SK-N-SH (cell line): ENCODE measurements at regions not wholly inside any gene's neighbourhood (a gene's known extent, or its start where the extent isn't known, plus 50 kb on each side); places are given as distances from the start of the nearest gene placed in this dataset.

ENCODE experiments used
- CTCF ChIA-PET: fragments of 300-600, 350-600 bp; formaldehyde crosslinking; extraction: SDS; loops from one replicate; lab custom pipeline; 2021; lab: Yijun Ruan, JAX
- POLR2A ChIA-PET: fragments of 350-600 bp; sonication (Branson Sonifier 250); formaldehyde crosslinking; extraction: SDS; loops from one replicate; lab custom pipeline; 2020; ENCODE audit warnings: antibody characterized with exemption, inconsistent platforms; lab: Yijun Ruan, JAX
- DNase-seq: peaks from one replicate; pipeline ENCODE4 v3.0.0; 2012
- H2AFZ ChIP-seq: fragments of 200-600 bp; sonication (generic); 2 replicates; pipeline ENCODE4 v1.8.1; 2016; ENCODE audit warnings: antibody characterized with exemption, mild to moderate bottlenecking, low read depth
- H3F3A ChIP-seq: fragments of 200-600 bp; sonication (generic); replicated peaks from 2 replicates; pipeline ENCODE3; 2016; ENCODE audit warnings: antibody characterized with exemption, mild to moderate bottlenecking; ENCODE audit not compliant: insufficient read depth
- H3K27ac ChIP-seq, 2 experiments: fragments of 200-500 bp in 1 of 2; fragments of 200-600 bp in 1 of 2; sonication (Bioruptor generic) in 1 of 2; sonication (generic), shearing (Covaris generic) in 1 of 2; 2 replicates each; pipeline versions ENCODE4 v1.5.1 to v1.6.1; 2014 to 2016; ENCODE audit warnings: low read depth in 2 of 2, inconsistent platforms in 1 of 2, low read length in 1 of 2, mild to moderate bottlenecking in 1 of 2, mixed read lengths in 1 of 2
- H3K27me3 ChIP-seq: fragments of 200-600 bp; sonication (generic), shearing (Covaris generic); 2 replicates; pipeline ENCODE4 v1.6.1; 2016; ENCODE audit warnings: mixed run types; ENCODE audit not compliant: insufficient read depth
- H3K36me3 ChIP-seq, 2 experiments: fragments of 200-500 bp in 1 of 2; fragments of 200-600 bp in 1 of 2; sonication (Bioruptor generic) in 1 of 2; sonication (generic) in 1 of 2; replicated peaks in 1 of 2; 2 replicates each; pipeline versions ENCODE3 to v1.5.1; 2014 to 2016; ENCODE audit warnings: low read length in 1 of 2, mild to moderate bottlenecking in 1 of 2; ENCODE audit not compliant: insufficient read depth in 2 of 2, control insufficient read depth in 1 of 2
- H3K4me1 ChIP-seq, 2 experiments: fragments of 200-500 bp in 1 of 2; fragments of 200-600 bp in 1 of 2; sonication (Bioruptor generic) in 1 of 2; sonication (generic), shearing (Covaris generic) in 1 of 2; 2 replicates each; pipeline versions ENCODE4 v1.5.1 to v1.6.1; 2014 to 2016; ENCODE audit warnings: low read depth in 1 of 2, low read length in 1 of 2, mixed run types in 1 of 2; ENCODE audit not compliant: insufficient read depth in 2 of 2, control insufficient read depth in 1 of 2
- H3K4me2 ChIP-seq: fragments of 200-600 bp; sonication (generic), shearing (Covaris generic); 2 replicates; pipeline ENCODE4 v1.6.1; 2017; ENCODE audit warnings: mixed run types
- H3K4me3 ChIP-seq, 2 experiments: fragments of 200-500 bp in 1 of 2; fragments of 200-600 bp in 1 of 2; sonication (Bioruptor generic) in 1 of 2; sonication (generic), shearing (Covaris generic) in 1 of 2; 2 replicates each; pipeline versions ENCODE4 v1.5.1 to v1.8.1; 2014 to 2016; ENCODE audit warnings: low read depth in 2 of 2, inconsistent platforms in 1 of 2, low read length in 1 of 2, mild to moderate bottlenecking in 1 of 2, mixed read lengths in 1 of 2, moderate library complexity in 1 of 2
- H3K79me2 ChIP-seq: fragments of 200-600 bp; sonication (generic); 2 replicates; pipeline ENCODE4 v1.8.1; 2017; ENCODE audit warnings: mild to moderate bottlenecking; ENCODE audit not compliant: insufficient read depth
- H3K9ac ChIP-seq: fragments of 200-600 bp; sonication (generic); 2 replicates; pipeline ENCODE4 v1.6.1; 2017; ENCODE audit warnings: mixed run types
- H3K9me2 ChIP-seq: fragments of 200-600 bp; sonication (generic); 2 replicates; pipeline ENCODE4 v1.6.1; 2017; ENCODE audit warnings: mixed run types
- H3K9me3 ChIP-seq: fragments of 200-600 bp; sonication (generic); 2 replicates; pipeline ENCODE4 v1.6.1; 2017; ENCODE audit warnings: mixed run types, mild to moderate bottlenecking, moderate library complexity
- H4K20me1 ChIP-seq: fragments of 200-600 bp; sonication (generic); 2 replicates; pipeline ENCODE4 v1.6.1; 2017; ENCODE audit warnings: mild to moderate bottlenecking, mixed run types; ENCODE audit not compliant: insufficient read depth
- CHD2 ChIP-seq: fragments of 150-350 bp; IDR thresholded peaks from 2 replicates; pipeline ENCODE4 v1.6.1; 2018; ENCODE audit warnings: low read length; ENCODE audit not compliant: partially characterized antibody
- FOXJ3 ChIP-seq: sonication (generic); formaldehyde crosslinking; IDR thresholded peaks from 2 replicates; pipeline ENCODE4 v1.5.1; 2020; ENCODE audit warnings: mild to moderate bottlenecking, missing genetic modification reagents
- FOXM1 ChIP-seq: IDR thresholded peaks from 2 replicates; pipeline ENCODE4 v1.4.0; 2012; ENCODE audit warnings: low read depth, mild to moderate bottlenecking
- GATA2 ChIP-seq: sonication (generic); formaldehyde crosslinking; IDR thresholded peaks from 2 replicates; pipeline ENCODE4 v1.5.0; 2020; ENCODE audit warnings: mild to moderate bottlenecking, missing genetic modification reagents
- MEF2A ChIP-seq: IDR thresholded peaks from 2 replicates; pipeline ENCODE4 v1.4.0; 2012; ENCODE audit warnings: low read depth, borderline replicate concordance
- NFIC ChIP-seq: IDR thresholded peaks from 2 replicates; pipeline ENCODE4 v1.4.0; 2012; ENCODE audit warnings: borderline replicate concordance
- RAD21 ChIP-seq: IDR thresholded peaks from 2 replicates; pipeline ENCODE4 v1.6.1; 2012; ENCODE audit warnings: mild to moderate bottlenecking, low read length
- RCOR1 ChIP-seq: fragments of 150-350 bp; IDR thresholded peaks from 2 replicates; pipeline ENCODE4 v1.6.1; 2017; ENCODE audit warnings: antibody characterized with exemption, low read length
- SIN3A ChIP-seq: IDR thresholded peaks from 2 replicates; pipeline ENCODE4 v1.6.1; 2012; ENCODE audit warnings: low read depth, mild to moderate bottlenecking, low read length, moderate library complexity, borderline replicate concordance
- SMC3 ChIP-seq: IDR thresholded peaks from 2 replicates; pipeline ENCODE4 v1.6.1; 2012; ENCODE audit warnings: low read depth, low read length, improper control_type of control experiment
- TAF1 ChIP-seq: IDR thresholded peaks from 2 replicates; pipeline ENCODE4 v1.6.1; 2012; ENCODE audit warnings: low read depth, mild to moderate bottlenecking, low read length, moderate library complexity, borderline replicate concordance
- TCF12 ChIP-seq: IDR thresholded peaks from 2 replicates; pipeline ENCODE4 v1.4.0; 2012
- USF1 ChIP-seq: IDR thresholded peaks from 2 replicates; pipeline ENCODE4 v1.4.0; 2012; ENCODE audit warnings: low read depth, borderline replicate concordance
- YY1 ChIP-seq: IDR thresholded peaks from 2 replicates; pipeline ENCODE4 v1.4.0; 2012; ENCODE audit warnings: low read depth, mild to moderate bottlenecking
- WGBS: methylation state at CpG from one replicate; pipeline ENCODE4 v1.1.6; 2017; ENCODE audit warnings: low lambda C conversion rate; 5-methylcytosine and 5-hydroxymethylcytosine counted together
- TF ChIP-seq, protein P1 (sequence below): fragments of 200-600 bp; sonication (generic); IDR thresholded peaks from 2 replicates; pipeline ENCODE4 v1.6.1; 2017; ENCODE audit warnings: antibody characterized with exemption, mild to moderate bottlenecking, moderate library complexity
- TF ChIP-seq, protein P2 (sequence below): fragments of 150-350 bp; IDR thresholded peaks from 2 replicates; pipeline ENCODE4 v1.6.1; 2017; ENCODE audit warnings: antibody characterized with exemption, low read length, low read depth, borderline replicate concordance

- H3K79me2 ChIP-seq: no peaks in the 10 kb centered on the region
- no peak overlapping the region for H3K4me2 ChIP-seq
- no peak overlapping the region for H2AFZ ChIP-seq
- no peak overlapping the region for H3K9ac ChIP-seq
- no peak overlapping the region for H3K4me3 ChIP-seq
- CTCF ChIA-PET: no interaction called here
- no peaks in the 10 kb centered on the region for H3K36me3 ChIP-seq
- POLR2A ChIA-PET: no interaction called here
- no peaks in the 10 kb centered on the region for H3K9me3 ChIP-seq
- WGBS: 18% methylated on average over 7 of the region's 9 CpGs
- no peaks in the 10 kb centered on the region for H3K27me3 ChIP-seq
- peaks cover 0 to 2% of the 10 kb centered on the region in 2 experiments; a peak in 1 of 4 replicates for H3K4me1 ChIP-seq
- no peak for DNase-seq
- H3K9me2 ChIP-seq: no peaks in the 10 kb centered on the region
- TF ChIP-seq, protein P1, sequence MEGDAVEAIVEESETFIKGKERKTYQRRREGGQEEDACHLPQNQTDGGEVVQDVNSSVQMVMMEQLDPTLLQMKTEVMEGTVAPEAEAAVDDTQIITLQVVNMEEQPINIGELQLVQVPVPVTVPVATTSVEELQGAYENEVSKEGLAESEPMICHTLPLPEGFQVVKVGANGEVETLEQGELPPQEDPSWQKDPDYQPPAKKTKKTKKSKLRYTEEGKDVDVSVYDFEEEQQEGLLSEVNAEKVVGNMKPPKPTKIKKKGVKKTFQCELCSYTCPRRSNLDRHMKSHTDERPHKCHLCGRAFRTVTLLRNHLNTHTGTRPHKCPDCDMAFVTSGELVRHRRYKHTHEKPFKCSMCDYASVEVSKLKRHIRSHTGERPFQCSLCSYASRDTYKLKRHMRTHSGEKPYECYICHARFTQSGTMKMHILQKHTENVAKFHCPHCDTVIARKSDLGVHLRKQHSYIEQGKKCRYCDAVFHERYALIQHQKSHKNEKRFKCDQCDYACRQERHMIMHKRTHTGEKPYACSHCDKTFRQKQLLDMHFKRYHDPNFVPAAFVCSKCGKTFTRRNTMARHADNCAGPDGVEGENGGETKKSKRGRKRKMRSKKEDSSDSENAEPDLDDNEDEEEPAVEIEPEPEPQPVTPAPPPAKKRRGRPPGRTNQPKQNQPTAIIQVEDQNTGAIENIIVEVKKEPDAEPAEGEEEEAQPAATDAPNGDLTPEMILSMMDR: no peak
- TF ChIP-seq MEF2A: no peak
- no peak for TF ChIP-seq YY1
- TF ChIP-seq GATA2 (CRISPR knock-in tag): no peak
- H3K27ac ChIP-seq: no peak overlapping the region
- no peaks in the 10 kb centered on the region for H3F3A ChIP-seq
- no peaks in the 10 kb centered on the region for H4K20me1 ChIP-seq
Observed at GRCh38 chr14:96634481-96634880, 132.3 kb downstream of the PAPOLA start.

DNA sequence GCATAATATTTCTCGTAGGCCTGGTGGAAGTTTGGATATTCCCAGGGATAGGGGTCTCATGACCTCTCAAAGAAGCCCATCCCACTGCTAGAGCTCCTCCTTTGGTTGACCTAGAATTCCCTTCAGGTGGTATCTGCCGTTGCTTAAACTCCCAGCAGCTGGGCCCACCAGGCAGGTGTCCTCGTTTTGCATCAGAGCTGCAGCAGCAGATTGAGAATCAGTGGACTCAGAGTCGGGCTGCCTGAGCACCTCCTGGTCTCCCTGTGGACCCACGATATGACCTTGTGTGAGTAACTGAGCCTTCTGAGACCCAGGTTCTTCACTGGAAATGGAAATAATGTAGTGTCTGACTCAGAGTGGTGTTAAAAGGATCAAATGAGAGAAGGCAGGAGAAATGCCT lies 132.7 kb downstream of the PAPOLA start:
- Histone ChIP-seq H2AFZ (no peak overlapping the region), H3K36me3 (no peaks in the 10 kb centered on the region), H3K9me3 (no peaks in the 10 kb centered on the region), H3K9me2 (no peaks in the 10 kb centered on the region), H3K79me2 (no peaks in the 10 kb centered on the region), H3K4me1 (peaks cover 0 to 2% of the 10 kb centered on the region in 2 experiments; a peak in 1 of 4 replicates), H3F3A (no peaks in the 10 kb centered on the region), H4K20me1 (no peaks in the 10 kb centered on the region), H3K4me3 (no peak overlapping the region), H3K9ac (no peak overlapping the region), H3K27ac (no peak overlapping the region), H3K27me3 (no peaks in the 10 kb centered on the region), H3K4me2 (no peak overlapping the region)
- TF ChIP-seq SIN3A (no peak), TCF12 (no peak), RAD21 (no peak), GATA2 (CRISPR knock-in tag) (no peak), FOXJ3 (no peak), NFIC (no peak), USF1 (no peak)
- ChIA-PET CTCF (no interaction called here), POLR2A (no interaction called here)
- DNase-seq: peak; percentile 14
- 8% methylated on average over 5 of the region's 5 CpGs for WGBS

- no peaks in the 10 kb centered on the region for H3K27me3 ChIP-seq
- H3K9me3 ChIP-seq: no peaks in the 10 kb centered on the region
- WGBS: 35% methylated on average over 8 of the region's 11 CpGs
- TF ChIP-seq RCOR1 (no peak), TAF1 (no peak), FOXJ3 (no peak), FOXM1 (no peak), MEF2A (no peak), SMC3 (no peak), CHD2 (no peak)
- TF ChIP-seq, protein P2, sequence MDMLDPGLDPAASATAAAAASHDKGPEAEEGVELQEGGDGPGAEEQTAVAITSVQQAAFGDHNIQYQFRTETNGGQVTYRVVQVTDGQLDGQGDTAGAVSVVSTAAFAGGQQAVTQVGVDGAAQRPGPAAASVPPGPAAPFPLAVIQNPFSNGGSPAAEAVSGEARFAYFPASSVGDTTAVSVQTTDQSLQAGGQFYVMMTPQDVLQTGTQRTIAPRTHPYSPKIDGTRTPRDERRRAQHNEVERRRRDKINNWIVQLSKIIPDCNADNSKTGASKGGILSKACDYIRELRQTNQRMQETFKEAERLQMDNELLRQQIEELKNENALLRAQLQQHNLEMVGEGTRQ: no peak
- H3K9ac ChIP-seq: no peak overlapping the region
- no peak overlapping the region for H2AFZ ChIP-seq
- H3K9me2 ChIP-seq: no peaks in the 10 kb centered on the region
- no peaks in the 10 kb centered on the region for H3K79me2 ChIP-seq
- H3K4me3 ChIP-seq: no peak overlapping the region
- ChIA-PET POLR2A (no interaction called here), CTCF (interaction anchor here (0.5 kb wide), 1 partner anchor 127 kb away, joined by 3 read pairs; no protein-coding TSS in a partner anchor)
- DNase-seq: peak; percentile 1
- no peak overlapping the region for H3K27ac ChIP-seq
- no peaks in the 10 kb centered on the region for H3F3A ChIP-seq
- no peaks in the 10 kb centered on the region for H4K20me1 ChIP-seq
- H3K4me1 ChIP-seq: peaks cover 0 to 2% of the 10 kb centered on the region in 2 experiments; a peak in 1 of 4 replicates
- no peak overlapping the region for H3K4me2 ChIP-seq
- no peaks in the 10 kb centered on the region for H3K36me3 ChIP-seq
Observed at GRCh38 chr14:96635850-96636249, 133.7 kb downstream of the PAPOLA start.
